ENCODE measurements at regions not wholly inside any gene's neighbourhood (a gene's known extent, or its start where the extent isn't known, plus 50 kb on each side); places are given as distances from the start of the nearest gene placed in this dataset.

DNA sequence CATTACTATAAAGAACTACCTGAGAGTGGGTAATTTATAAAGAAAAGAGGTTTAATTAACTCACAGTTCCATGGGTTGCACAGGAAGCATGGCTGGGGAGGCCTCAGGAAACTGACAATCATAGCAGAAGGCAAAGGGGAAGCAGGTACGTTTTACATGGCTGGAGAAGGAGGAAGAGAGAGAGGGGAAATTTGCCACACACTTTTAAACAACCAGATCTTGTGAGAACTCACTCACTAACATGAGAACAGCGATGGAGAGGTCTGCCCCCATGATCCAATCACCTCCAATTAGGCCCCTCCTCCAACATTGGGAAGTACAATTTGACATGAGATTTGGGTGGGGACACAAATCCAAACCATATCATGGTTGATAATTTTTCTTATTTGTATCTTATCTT is 51.8 kb upstream of the PPP1R9A start:
- DNase-seq (ENCODE audit: low read depth): no peak
- H3K4me3 ChIP-seq (ENCODE audit: control insufficient read depth, low read depth, low read length): no peak overlapping the region
- TF ChIP-seq, protein P1, sequence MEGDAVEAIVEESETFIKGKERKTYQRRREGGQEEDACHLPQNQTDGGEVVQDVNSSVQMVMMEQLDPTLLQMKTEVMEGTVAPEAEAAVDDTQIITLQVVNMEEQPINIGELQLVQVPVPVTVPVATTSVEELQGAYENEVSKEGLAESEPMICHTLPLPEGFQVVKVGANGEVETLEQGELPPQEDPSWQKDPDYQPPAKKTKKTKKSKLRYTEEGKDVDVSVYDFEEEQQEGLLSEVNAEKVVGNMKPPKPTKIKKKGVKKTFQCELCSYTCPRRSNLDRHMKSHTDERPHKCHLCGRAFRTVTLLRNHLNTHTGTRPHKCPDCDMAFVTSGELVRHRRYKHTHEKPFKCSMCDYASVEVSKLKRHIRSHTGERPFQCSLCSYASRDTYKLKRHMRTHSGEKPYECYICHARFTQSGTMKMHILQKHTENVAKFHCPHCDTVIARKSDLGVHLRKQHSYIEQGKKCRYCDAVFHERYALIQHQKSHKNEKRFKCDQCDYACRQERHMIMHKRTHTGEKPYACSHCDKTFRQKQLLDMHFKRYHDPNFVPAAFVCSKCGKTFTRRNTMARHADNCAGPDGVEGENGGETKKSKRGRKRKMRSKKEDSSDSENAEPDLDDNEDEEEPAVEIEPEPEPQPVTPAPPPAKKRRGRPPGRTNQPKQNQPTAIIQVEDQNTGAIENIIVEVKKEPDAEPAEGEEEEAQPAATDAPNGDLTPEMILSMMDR (IDR thresholded peaks at IDR 0.05; ENCODE audit: control insufficient read depth, insufficient read depth, low read depth, low read length, missing control alignments): no peak

DNA sequence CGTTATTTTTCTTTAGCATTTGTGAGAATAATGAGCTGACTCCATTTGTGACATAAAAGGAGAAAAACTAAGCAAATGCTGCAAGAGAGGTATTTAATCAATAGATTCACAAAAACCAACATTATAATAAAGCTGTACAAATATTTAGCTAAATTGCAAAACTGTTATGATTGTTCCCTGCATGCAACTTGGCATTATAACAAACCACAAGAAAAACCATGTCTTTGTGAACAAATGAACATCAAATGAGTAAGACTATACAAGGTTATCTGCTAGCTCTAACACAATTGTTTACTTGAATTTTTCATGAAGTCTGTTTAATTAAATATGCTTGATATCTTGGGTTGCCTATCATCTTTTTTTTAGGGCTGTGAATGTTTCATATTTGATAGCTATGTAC is 50.8 kb upstream of the PPP1R9A start:
- H3K4me3 ChIP-seq (ENCODE audit: control insufficient read depth, low read depth, low read length): no peak overlapping the region
- DNase-seq (ENCODE audit: low read depth): no peak
- TF ChIP-seq, protein P1 (IDR thresholded peaks at IDR 0.05; ENCODE audit: control insufficient read depth, insufficient read depth, low read depth, low read length, missing control alignments): no peak
